Stimulated activated CD8-positive, alpha-beta memory T cell treated with anti-CD3 and anti-CD28 coated beads, Interleukin-4, amount 100 ng/mL, for 48 hours (primary cell): ENCODE measurements at regions not wholly inside any gene's neighbourhood (a gene's known extent, or its start where the extent isn't known, plus 50 kb on each side); places are given as distances from the start of the nearest gene placed in this dataset.
A peak's percentile ranks its signal among the peaks of the same experiment; 100 is the strongest.
"Not testable (repeated sequence)": the region's sequence is repeated elsewhere in the genome, so short reads cannot be mapped to it uniquely, and the experiment has no call there.

Source experiments
- DNase-seq: peaks from one replicate; pipeline ENCODE4 v3.0.0-alpha.2; 2020

GRCh38 chr3:177358977-177359592 lies 161.8 kb upstream of the TBL1XR1 start:
- peak; percentile 63 for DNase-seq

DNA sequence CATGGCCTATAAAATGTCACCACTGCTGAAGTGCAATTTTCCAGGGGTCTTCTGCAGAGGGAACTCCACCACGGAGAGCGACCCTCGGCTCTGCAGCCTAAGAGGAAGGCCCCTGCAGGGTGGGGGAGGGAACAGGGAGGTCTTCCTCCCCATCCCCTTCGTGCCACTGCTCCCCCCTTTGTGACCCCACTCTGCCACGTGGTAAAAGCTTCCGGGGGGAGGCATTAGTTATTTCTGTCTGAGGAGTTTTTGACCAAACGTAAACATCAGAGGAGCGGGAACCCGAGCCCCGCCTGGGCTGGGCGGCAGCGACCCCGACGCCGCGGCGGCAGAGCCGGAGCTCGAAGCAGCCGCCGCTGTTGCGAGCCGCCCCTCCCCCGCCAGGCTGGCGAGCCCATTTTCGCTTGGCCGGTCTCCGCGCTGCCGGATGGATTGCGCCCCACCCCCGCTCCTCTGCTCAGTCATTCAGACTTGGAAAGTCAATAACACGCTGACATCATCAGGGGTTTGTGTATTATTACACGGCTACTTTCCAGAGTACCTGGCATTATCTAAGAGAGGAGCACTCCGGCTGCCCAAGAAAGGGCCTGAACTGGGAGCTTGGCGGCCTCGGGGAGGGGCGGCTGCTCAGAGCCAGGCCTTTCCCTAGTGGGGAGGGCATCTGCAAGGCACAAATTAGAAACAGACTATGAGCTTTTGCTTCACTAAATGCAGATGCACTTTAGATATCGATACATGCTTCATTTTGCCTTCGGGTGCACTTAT lies 162.5 kb upstream of the TBL1XR1 start:
- peak; percentile 97 for DNase-seq

DNA sequence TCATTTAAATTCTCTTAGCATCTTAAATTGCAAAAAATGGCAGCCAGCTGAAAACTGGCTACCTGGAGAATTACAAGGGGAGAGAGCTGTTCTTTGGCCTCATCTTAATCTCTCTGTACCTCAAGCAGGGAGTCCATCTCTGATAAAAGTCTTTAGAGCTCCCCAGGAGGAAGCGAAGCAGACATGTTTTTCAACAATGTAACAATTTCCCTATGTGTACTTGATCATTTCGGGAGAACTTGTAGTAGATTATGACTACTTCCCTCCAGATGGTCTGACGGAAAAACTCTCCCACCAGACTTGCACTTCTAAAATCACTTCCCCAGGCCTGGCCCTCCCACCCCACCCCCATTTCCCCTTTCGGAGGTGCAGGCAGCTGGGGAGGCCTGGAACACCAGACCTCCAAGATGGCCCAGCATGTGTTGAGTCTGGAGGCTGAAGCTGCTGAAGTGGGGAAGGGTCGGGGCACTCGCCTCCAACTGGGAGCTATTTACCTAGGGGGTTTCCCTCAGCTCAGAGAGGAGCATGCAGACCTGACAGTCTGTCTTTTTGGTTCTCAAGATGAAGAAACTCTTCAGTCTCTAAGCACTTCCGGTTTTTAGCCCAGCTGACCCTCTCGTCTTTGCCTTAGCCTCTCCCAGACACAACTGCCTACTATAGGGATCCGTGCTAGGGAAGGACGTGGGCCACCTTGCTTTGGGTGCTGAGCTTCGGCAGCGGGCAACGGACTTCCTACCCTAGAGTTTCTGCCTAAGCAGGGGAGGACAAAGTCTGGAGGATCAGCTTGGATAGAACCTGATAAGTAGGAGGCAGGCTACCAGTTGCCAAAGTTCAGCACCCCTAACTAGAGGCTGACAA lies 164.0 kb upstream of the TBL1XR1 start:
- no peak for DNase-seq

- no peak for DNase-seq
Observed at GRCh38 chr3:177362626-177363025, 165.3 kb upstream of the TBL1XR1 start.

GRCh38 chr3:177364236-177364635 lies 167.0 kb upstream of the TBL1XR1 start:
- DNase-seq = no peak

- DNase-seq = not testable (repeated sequence)
Observed at GRCh38 chr3:177365294-177365693, 168.0 kb upstream of the TBL1XR1 start.

- no peak for DNase-seq
Observed at GRCh38 chr3:177367788-177368187, 170.5 kb upstream of the TBL1XR1 start.

GRCh38 chr3:177370246-177370822 lies 173.1 kb upstream of the TBL1XR1 start:
- DNase-seq = no peak

- DNase-seq = no peak
Observed at GRCh38 chr3:177371146-177371545, 173.9 kb upstream of the TBL1XR1 start.

DNA sequence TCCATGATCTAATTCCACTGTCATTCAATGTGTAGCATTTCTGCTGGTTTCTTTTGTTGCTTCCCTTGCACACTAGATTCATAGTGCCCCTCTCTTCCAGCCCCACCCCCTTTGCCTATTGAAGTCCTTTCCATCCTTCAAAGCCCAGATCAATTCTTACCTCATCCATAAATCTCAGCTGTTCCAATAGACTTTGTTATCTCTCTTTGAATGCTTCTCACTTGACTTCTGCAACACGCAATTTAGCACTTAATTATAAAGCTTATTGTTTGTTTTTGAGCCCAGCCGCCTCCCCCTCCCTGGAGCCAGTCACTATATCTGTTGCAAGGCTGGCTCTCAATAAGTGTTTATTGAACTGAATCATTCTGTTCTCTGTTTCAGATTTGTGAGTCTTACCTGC lies 174.6 kb upstream of the TBL1XR1 start:
- no peak for DNase-seq

DNA sequence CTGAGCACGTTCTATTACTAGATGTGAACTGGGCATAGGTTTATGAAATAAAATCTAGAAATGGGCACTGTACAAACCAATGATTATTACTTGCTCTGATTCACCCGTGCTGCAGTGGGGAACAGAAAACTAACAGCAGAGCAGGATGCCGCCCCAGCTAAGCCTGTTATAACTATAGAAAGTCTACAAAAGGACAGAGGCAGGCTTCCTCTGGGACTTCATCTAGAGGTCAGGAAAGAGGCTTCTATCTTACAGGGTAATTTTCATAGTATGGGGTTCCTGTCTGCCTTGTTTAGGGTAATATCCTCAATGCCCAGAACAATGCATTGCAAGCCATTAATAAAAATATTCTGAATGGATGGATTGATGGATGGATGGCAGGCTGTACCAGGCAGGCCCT lies 177.0 kb upstream of the TBL1XR1 start:
- DNase-seq = no peak

DNA sequence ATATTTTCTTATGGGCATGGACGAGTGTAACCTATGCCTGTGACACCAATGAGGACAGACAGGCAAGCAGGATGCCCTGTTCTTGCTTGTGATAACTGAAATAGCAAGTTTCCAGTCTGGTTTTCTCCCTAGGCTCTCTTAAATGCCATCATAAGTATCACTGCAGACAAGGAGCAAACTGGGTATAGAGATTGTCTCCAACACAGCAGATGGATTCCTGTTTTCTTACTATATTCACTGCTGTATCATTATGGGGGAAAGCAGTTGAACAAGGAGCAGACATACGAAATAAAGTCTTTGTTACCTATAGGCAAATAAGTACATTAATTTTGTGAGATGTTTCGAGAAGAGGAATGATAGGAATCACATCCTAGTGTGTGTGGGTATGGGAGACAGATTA lies 178.0 kb upstream of the TBL1XR1 start:
- no peak for DNase-seq

- no peak for DNase-seq
Observed at GRCh38 chr3:177377166-177377565, 179.9 kb upstream of the TBL1XR1 start.

GRCh38 chr3:177378168-177378567 lies 180.9 kb upstream of the TBL1XR1 start:
- DNase-seq = no peak

DNA sequence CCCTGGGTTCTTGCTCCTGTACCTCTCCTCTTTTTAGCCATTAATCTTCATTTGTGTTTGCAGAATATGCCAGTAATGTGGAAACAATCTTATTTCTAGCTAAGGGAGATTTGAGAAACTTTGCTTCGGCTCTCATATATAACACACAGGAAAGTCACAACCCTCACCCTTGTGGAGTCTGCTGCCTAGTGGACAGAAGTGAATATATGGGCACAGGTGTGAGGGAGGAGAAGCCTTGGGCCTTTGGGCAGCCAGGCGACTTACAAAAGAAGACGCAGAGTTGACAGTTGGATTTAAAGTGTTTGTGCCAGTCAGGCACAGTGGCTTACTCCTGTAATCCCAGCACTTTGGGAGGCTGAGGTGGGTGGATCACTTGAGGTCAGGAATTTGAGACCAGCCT lies 181.8 kb upstream of the TBL1XR1 start:
- no peak for DNase-seq

- DNase-seq = no peak
Observed at GRCh38 chr3:177381070-177381469, 183.8 kb upstream of the TBL1XR1 start.

DNA sequence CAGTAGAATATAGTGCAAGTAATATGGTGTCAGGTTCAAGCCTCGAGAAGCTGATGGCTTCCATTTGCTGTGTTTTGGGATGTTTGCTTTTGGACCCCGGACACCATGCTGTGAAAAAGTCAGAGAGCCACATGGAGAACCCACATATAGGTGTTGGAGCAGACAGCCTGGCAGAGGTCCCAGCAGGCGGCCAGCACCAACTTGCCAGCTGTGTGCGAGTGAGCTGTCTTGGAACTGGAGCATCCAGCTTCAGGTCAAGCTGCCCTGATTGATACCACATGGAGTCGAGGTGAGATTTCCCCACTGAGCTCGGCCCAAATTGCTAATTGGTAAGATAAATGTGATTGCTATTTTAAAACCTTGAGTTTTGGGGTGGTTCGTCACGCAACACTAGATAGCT lies 185.7 kb upstream of the TBL1XR1 start:
- no peak for DNase-seq

- DNase-seq = no peak
Observed at GRCh38 chr3:177385186-177385585, 187.9 kb upstream of the TBL1XR1 start.

DNA sequence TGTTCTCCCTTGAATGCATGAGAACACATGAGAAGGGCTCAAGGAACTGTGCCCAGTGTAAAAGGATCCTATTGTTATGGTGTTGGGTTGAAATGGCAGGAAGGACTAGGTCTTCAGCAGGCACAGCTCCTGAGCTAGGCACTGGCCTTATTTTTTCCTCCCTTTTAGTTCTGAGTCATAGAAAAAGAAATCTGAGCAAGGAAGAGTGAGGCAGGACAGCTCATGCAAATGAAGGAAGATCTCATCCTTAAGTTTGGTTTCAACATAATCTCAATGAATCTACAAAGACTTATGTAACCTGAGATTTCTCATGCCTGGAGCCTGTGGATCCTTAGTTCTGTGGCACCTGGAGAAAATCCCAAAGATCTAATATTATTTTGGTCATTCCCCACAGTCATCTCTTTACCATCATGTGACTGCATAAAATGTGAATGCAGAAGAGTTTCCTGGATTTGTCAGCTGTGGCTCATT lies 188.6 kb upstream of the TBL1XR1 start:
- no peak for DNase-seq

DNA sequence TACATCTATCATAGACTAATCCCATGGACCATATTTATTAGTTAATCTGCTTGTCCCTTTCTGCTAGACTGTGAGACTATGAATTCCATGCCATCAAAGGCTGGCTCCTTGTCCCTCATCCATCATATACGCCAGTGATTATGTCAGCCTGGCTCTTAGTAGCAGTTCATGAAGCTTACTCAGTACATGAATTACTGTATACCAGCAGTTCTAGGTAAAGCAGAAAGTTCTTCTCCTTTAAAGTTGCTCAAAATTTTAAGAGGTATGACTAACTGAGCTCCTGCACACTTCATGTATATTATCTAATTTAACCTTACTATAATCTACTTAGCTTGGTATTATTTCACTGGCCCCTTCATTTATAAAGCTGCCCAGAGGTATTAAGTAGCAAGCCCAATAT lies 190.9 kb upstream of the TBL1XR1 start:
- DNase-seq = no peak

DNA sequence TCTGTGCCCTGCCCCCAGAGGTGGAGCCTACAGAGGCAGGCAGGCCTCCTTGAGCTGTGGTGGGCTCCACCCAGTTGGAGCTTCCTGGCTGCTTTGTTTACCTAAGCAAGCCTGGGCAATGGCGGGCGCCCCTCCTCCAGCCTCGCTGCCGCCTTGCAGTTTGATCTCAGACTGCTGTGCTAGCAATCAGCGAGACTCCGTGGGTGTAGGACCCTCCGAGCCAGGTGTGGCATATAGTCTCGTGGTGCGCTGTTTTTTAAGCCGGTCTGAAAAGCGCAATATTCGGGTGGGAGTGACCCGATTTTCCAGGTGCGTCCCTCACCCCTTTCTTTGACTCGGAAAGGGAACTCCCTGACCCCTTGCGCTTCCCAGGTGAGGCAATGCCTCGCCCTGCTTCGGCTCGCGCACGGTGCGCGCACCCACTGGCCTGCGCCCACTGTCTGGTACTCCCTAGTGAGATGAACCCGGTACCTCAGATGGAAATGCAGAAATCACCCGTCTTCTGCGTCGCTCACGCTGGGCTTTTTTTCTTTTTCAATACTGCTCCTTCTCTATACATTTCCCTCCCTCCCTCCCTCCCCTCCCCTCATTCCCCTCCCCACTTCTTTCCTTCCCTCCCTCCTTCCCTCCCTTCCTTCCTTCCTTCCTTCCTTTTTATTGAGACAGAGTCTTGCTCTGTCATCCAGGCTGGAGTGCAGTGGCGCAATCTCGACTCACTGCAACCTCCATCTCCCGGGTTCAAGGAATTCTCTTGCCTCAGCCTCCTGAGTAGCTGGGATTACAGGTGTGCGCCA lies 197.1 kb upstream of the TBL1XR1 start:
- DNase-seq = not testable (repeated sequence)

DNA sequence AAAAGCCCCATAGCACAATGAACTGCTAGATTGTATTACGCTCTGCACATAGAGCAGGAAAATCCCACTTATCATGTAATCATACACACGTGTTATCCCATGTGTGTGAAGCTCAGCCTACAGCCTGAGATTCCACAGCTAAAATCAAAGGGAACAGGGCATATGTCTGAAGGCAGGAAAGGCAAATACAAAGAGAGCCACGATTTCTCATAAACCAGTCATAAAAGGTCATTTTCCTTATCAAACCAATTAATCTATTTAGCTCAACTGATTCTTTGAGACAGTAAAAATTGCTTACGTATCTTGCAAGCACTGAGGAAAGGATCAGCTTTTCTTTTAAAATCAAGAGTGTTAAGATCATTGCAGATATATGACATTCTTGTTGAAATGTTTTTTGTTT lies 199.5 kb upstream of the TBL1XR1 start:
- DNase-seq = no peak
